Body of pancreas (tissue), 4 donors: ENCODE measurements at regions not wholly inside any gene's neighbourhood (a gene's known extent, or its start where the extent isn't known, plus 50 kb on each side); places are given as distances from the start of the nearest gene placed in this dataset.

Experiments used
- ATAC-seq: fragments of 150-250 bp; one replicate; pipeline ENCODE4 v1.9.1; 2016
- DNase-seq, 4 donors: peaks; one replicate each; pipeline ENCODE4 v3.0.0-alpha.2; 2019
- H3K27ac ChIP-seq, 4 donors: fragments of 200-600 bp; sonication (generic); 1 replicate in 3 of 4; 2 replicates in 1 of 4; pipeline versions ENCODE4 v1.5.1 to v1.6.1; 2016 to 2019; ENCODE audit warnings: mild to moderate bottlenecking in 1 of 4, mixed read lengths in 1 of 4, moderate library complexity in 1 of 4
- H3K27me3 ChIP-seq, 2 donors: fragments of 200-600 bp; sonication (generic); one replicate each; pipeline ENCODE4 v1.6.0; 2016; ENCODE audit warnings: mild to moderate bottlenecking in 1 of 2
- H3K36me3 ChIP-seq, 2 donors: fragments of 200-600 bp; sonication (generic); replicated peaks in 1 of 2; 2 replicates each; pipeline ENCODE4 v1.5.1; 2016; ENCODE audit warnings: low read depth in 2 of 2; ENCODE audit not compliant: insufficient read depth in 1 of 2
- H3K4me1 ChIP-seq: fragments of 200-600 bp; sonication (generic); one replicate; pipeline ENCODE4 v1.6.0; 2016
- H3K4me3 ChIP-seq, 2 donors: fragments of 200-600 bp; sonication (generic); 1 replicate in 1 of 2; 2 replicates in 1 of 2; pipeline ENCODE4 v1.5.1; 2016 to 2019
- H3K9me3 ChIP-seq, 3 donors: fragments of 200-600 bp; sonication (generic); 1 replicate in 2 of 3; 2 replicates in 1 of 3; pipeline ENCODE4 v1.5.1; 2016
- CTCF ChIP-seq, 7 experiments: fragments of 450-650 bp in 4 of 7; fragments of 200-600 bp in 3 of 7; sonication (generic) in 3 of 7; IDR thresholded peaks; one replicate each; pipeline ENCODE4 v1.5.1; 2016 to 2019; ENCODE audit warnings: antibody characterized with exemption in 7 of 7
- POLR2A ChIP-seq, 3 donors: fragments of 450-650 bp; IDR thresholded peaks; one replicate each; pipeline ENCODE4 v1.6.1; 2016; ENCODE audit warnings: antibody characterized with exemption in 3 of 3, mild to moderate bottlenecking in 2 of 3
- WGBS, 2 donors: methylation state at CpG; one replicate each; pipeline ENCODE4 v1.1.5; 2017; 5-methylcytosine and 5-hydroxymethylcytosine counted together
- intact Hi-C: fragments of 100-400 bp; cut with DNase I; formaldehyde crosslinking; loops from one replicate; pipeline ENCODE4 v1.15.1; 2023

DNA sequence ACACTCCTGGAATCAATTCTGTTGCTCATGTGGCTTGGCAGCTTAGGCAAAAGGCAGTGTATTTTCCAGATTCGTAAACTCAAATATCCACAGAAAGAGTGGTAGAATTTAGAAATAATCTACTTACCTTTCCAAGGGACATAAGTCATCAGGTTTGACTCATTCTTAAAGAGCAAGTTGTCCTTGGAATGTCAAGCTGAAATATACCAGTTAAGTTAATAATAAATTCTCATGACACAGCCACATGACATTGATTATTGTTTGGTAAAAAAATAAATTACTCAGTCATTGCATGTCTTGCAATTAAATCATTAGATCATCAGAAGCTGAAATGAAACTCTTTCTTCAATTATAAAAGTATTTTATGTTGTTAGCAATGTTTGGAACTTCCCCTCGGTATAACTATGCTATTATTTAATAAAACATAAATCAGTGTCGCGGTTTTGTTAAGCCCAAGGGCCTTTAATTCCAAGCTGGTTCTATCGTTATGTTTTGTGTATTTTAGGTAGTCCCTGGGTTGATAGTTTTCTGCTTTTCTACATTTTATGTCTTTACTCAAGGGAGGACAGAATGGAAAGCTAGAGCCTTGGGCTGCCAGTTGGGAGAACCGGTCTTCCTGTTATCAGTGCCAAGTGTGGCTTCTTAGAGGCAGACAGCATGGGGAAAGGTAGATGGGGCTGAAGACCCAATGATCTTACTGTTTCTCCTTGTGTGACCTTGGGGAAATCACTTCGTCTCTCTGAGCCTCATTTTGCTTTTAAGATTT, 79.3 kb upstream of the PRLR start:
- WGBS, 2 donors, result 50 to 58% methylated on average over 7 of the region's 7 CpGs
- H3K27ac ChIP-seq, result peak overlapping the region in 1 of 4 donors; percentile 11
- ATAC-seq (peak; percentile 52), DNase-seq (no peak)
- intact Hi-C loops, result no loop called here
- H3K9me3 ChIP-seq, result no peaks in the 10 kb centered on the region
- H3K4me1 ChIP-seq, result peaks cover 12% of the 10 kb centered on the region
- no peaks in the 10 kb centered on the region for H3K36me3 ChIP-seq
- TF ChIP-seq CTCF (IDR thresholded peaks at IDR 0.05) (no peak), POLR2A (IDR thresholded peaks at IDR 0.05) (no peak)
- no peaks in the 10 kb centered on the region for H3K27me3 ChIP-seq
- no peak overlapping the region for H3K4me3 ChIP-seq

DNA sequence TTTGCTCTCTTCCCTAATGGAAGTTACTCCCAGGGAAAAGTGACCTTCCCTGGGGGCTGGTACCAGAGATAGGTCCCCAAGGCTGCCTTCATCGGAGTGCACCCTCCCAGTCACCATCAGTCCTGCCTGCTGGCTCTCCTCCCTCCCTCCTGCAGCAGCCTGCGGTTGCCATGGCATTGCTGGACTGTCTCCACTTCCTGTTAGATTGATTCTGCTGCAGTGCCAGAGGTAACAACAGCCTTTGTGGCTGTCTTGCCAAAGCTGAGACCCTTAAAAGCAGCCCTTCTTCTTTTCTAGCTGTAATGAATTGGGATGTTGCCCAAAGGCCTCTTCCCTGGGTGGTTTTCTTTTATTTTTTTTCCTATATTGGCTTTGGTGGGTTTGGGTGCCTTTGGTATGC, 78.1 kb upstream of the PRLR start:
- peak; percentile 19 to 57 (median 26) for DNase-seq
- 21 to 28% methylated on average over 2 of the region's 2 CpGs for WGBS, 2 donors
- H3K9me3 ChIP-seq, result no peaks in the 10 kb centered on the region
- H3K4me3 ChIP-seq, result no peak overlapping the region
- TF ChIP-seq POLR2A (IDR thresholded peaks at IDR 0.05), result no peak
- no peak for TF ChIP-seq CTCF (IDR thresholded peaks at IDR 0.05)
- no peak overlapping the region for H3K27ac ChIP-seq
- H3K36me3 ChIP-seq, result no peaks in the 10 kb centered on the region
- no peaks in the 10 kb centered on the region for H3K27me3 ChIP-seq
- intact Hi-C loops, result no loop called here
- peaks cover 12% of the 10 kb centered on the region for H3K4me1 ChIP-seq
- ATAC-seq, result peak; percentile 58

- no peak overlapping the region for H3K4me3 ChIP-seq
- H3K4me1 ChIP-seq, result peaks cover 12% of the 10 kb centered on the region
- no peak overlapping the region for H3K27ac ChIP-seq
- H3K9me3 ChIP-seq, result no peaks in the 10 kb centered on the region
- H3K27me3 ChIP-seq, result no peaks in the 10 kb centered on the region
- H3K36me3 ChIP-seq, result no peaks in the 10 kb centered on the region
- WGBS, 2 donors, result 80 to 81% methylated on average over 1 of the region's 1 CpG
- TF ChIP-seq CTCF (IDR thresholded peaks at IDR 0.05) (no peak), POLR2A (IDR thresholded peaks at IDR 0.05) (no peak)
- ATAC-seq (no peak), DNase-seq (no peak)
- intact Hi-C loops, result no loop called here
Measured at GRCh38 chr5:35306716-35307365, 76.6 kb upstream of the PRLR start.

- H3K4me3 ChIP-seq, result no peak overlapping the region
- no peak for ATAC-seq
- H3K9me3 ChIP-seq, result no peaks in the 10 kb centered on the region
- TF ChIP-seq CTCF (IDR thresholded peaks at IDR 0.05), result no peak
- TF ChIP-seq POLR2A (IDR thresholded peaks at IDR 0.05), result no peak
- no peak for DNase-seq
- intact Hi-C loops, result no loop called here
- WGBS, 2 donors, result 54 to 66% methylated on average over 2 of the region's 2 CpGs
- H3K27me3 ChIP-seq, result no peaks in the 10 kb centered on the region
- H3K36me3 ChIP-seq, result no peaks in the 10 kb centered on the region
- H3K4me1 ChIP-seq, result peaks cover 12% of the 10 kb centered on the region
- H3K27ac ChIP-seq, result no peak overlapping the region
Measured at GRCh38 chr5:35305336-35306020, 75.2 kb upstream of the PRLR start.
